GM10266 (cell line): ENCODE measurements at regions not wholly inside any gene's neighbourhood (a gene's known extent, or its start where the extent isn't known, plus 50 kb on each side); places are given as distances from the start of the nearest gene placed in this dataset.

ENCODE experiments used
- DNase-seq: peaks from one replicate; pipeline ENCODE4 v3.0.0; 2012; ENCODE audit errors: extremely low spot score
- CTCF ChIP-seq: IDR thresholded peaks from 2 replicates; pipeline ENCODE4 v1.5.1; 2012; ENCODE audit warnings: mild to moderate bottlenecking, low read depth; ENCODE audit not compliant: control insufficient read depth, insufficient read depth; ENCODE audit errors: missing control alignments

DNA sequence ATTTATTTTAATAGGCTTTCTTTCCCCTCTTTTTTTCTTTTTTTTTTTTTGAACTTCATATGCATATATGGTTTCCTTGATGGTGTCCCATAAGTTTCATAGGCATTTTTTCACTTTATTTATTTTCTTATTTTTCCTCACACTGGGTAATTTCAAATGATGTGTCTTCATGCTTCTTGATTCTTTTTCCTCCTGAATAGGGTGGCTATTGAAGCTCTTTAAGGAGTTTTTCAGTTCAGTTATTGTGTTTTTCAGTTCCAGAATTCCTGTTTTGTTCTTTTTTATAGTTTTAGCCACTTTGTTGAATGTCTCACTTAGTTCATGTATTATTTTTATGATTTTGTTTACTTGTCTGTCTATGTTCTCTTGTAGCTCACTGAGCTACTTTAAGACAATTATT lies 273.2 kb downstream of the NFKBIZ start:
- no peak for DNase-seq
- no peak for TF ChIP-seq CTCF

DNA sequence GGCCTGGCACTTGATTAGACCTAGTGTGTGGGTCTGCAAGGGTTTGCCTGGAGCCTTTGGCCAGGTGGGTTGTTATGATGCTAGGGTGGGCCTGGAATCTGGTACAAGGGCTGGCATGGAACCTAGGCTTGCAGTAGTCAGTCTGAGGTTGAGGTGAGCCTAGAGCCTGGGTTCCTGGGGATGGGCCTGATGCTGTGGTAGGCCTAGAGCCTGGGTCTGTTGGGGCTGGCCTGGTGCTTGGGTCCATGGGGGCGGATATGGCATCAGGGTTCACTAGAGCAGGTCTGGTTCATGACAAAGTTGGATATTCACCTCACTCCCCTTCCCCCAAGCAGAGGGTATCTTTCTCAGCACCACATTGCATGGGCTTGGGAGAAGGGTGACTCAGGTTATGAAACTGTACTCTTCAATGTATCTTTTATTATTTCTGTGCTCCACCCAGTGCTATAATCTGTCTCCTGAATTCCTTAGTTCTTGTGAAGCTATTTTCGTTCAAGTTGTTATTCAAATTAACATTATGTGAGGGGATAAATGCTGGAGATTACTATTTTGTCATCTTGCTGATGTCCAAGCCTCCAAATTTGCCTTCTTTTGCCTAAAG lies 274.4 kb downstream of the NFKBIZ start:
- DNase-seq = no peak
- no peak for TF ChIP-seq CTCF

DNA sequence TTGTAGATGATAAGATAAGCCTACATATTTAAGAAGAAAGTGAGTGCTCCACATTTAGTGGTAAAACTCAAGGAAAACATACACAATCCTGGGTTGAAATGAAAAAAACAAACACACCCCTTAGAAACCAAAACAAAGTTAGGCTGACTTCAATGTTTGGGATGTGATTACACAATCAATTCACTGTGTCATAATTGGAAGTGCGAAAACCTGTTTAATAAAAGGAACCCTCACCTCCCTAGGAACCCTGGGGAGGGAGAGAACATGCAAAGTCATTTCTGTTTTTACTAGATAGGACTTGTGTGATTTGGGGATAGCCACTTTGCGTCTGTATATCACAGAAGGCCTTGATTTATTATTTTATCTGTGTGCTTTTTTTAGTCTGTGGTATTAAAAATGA lies 275.0 kb downstream of the NFKBIZ start:
- DNase-seq = no peak
- no peak for TF ChIP-seq CTCF

DNA sequence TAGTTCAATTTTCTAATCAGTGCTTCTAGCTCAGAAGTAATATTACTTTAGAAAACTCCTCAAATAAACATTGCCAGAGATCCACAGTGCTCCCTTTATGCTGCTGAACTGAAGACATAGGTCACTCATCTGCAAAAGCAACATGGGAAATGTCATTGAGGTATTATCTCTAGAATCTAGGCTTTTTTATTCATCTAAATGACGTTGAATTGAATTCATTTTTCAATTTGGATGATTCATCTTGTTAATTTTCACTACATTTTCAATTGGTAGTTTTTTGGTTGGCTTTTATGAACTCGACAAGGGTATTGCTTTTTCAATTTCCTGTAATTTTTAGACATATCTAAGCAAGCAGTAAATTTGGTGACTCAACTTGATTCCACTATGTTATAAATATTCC lies 275.4 kb downstream of the NFKBIZ start:
- DNase-seq = no peak
- no peak for TF ChIP-seq CTCF

- TF ChIP-seq CTCF = no peak
- no peak for DNase-seq
Observed at GRCh38 chr3:102125197-102125993, 276.1 kb downstream of the NFKBIZ start.

- TF ChIP-seq CTCF = no peak
- DNase-seq = no peak
Observed at GRCh38 chr3:102125994-102126368, 276.7 kb downstream of the NFKBIZ start.
